AG04450 (cell line): ENCODE measurements at regions not wholly inside any gene's neighbourhood (a gene's known extent, or its start where the extent isn't known, plus 50 kb on each side); places are given as distances from the start of the nearest gene placed in this dataset.

Experiments used
- CTCF ChIA-PET: fragments of 300-600, 350-600 bp; formaldehyde crosslinking; extraction: SDS; loops from one replicate; lab custom pipeline; 2022; ENCODE audit warnings: antibody characterized with exemption, inconsistent platforms; lab: Charles Lee
- POLR2A ChIA-PET: fragments of 350-600 bp; formaldehyde crosslinking; extraction: SDS; loops from one replicate; lab custom pipeline; 2021; ENCODE audit warnings: antibody characterized with exemption, inconsistent platforms; lab: Yijun Ruan, JAX
- DNase-seq: peaks from one replicate; pipeline ENCODE4 v3.0.0-alpha.2; 2011; ENCODE audit warnings: low read depth, low spot score
- H3K27ac ChIP-seq: one replicate; pipeline ENCODE4 v1.5.1; 2012; ENCODE audit warnings: low read depth, low read length, control low read depth
- H3K27me3 ChIP-seq: one replicate; pipeline ENCODE4 v1.6.0; 2012; ENCODE audit warnings: low read length; ENCODE audit not compliant: control insufficient read depth, insufficient read depth
- H3K4me3 ChIP-seq: 2 replicates; pipeline ENCODE4 v1.5.1; 2011; ENCODE audit warnings: mild to moderate bottlenecking, low read depth, low read length, control low read depth
- H3K9me3 ChIP-seq: 2 replicates; pipeline ENCODE4 v1.5.1; 2012; ENCODE audit warnings: low read length; ENCODE audit not compliant: control insufficient read depth, insufficient read depth
- CTCF ChIP-seq: IDR thresholded peaks from 2 replicates; pipeline ENCODE4 v1.5.1; 2011; ENCODE audit warnings: low read depth, low read length, control low read depth, inconsistent platforms

DNA sequence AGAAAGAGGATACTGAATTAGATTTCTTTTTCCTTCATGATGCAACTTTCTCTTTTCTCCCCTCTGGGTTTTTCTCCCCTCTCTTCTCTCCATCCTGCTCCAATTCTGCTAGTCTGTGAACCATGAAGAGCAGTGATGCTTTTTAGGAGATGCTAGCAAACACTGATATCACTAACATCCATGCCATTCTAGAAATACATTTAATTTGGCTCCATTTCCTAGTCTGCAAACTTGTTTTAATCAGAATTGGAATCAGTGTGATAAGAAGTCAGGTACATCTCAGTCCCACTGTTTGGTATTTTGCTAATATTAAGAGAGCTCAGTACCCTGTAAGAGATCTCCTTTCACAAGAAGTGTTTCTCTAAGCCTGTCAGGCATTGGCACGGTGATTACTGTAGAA lies 437.1 kb downstream of the RWDD3 start:
- Histone ChIP-seq H3K27ac (no peak overlapping the region), H3K4me3 (no peak overlapping the region), H3K27me3 (no peaks in the 10 kb centered on the region), H3K9me3 (peaks cover 2% of the 10 kb centered on the region; the same call in 1 of the 2 replicates)
- no peak for DNase-seq
- ChIA-PET CTCF (no interaction called here), POLR2A (no interaction called here)
- no peak for TF ChIP-seq CTCF

DNA sequence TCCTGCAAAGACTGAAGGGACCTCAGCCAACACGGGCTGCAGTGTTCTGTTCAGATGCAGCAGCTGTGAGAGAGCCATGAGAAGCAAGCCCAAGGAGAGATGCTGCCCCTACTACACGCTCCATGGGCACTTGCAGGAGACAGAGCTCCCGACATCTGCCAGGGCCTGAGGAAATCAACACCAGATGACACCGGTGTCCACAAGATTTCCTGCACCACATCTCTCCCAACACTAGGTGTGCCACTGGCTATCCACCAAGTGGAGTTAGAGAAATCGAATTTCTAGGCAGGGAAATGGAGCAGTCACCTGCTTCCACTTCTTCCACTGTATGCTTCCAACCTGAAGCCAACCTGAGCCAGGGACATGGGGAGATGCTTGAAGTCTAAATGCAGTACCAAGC lies 445.3 kb downstream of the RWDD3 start:
- POLR2A ChIA-PET, result no interaction called here
- no peak overlapping the region for H3K4me3 ChIP-seq

GRCh38 chr1:95685081-95685480 lies 451.1 kb downstream of the RWDD3 start:
- Histone ChIP-seq H3K27ac (no peak overlapping the region), H3K4me3 (no peak overlapping the region), H3K27me3 (no peaks in the 10 kb centered on the region), H3K9me3 (no peaks in the 10 kb centered on the region)
- ChIA-PET CTCF (no interaction called here), POLR2A (no interaction called here)
- no peak for TF ChIP-seq CTCF
- DNase-seq, result no peak

More for the DNA sequence above, 445.3 kb downstream of the RWDD3 start:
- DNase-seq, result no peak
- CTCF ChIA-PET, result no interaction called here
- H3K27me3 ChIP-seq, result no peaks in the 10 kb centered on the region
- H3K9me3 ChIP-seq, result no peaks in the 10 kb centered on the region
- no peak for TF ChIP-seq CTCF
- H3K27ac ChIP-seq, result no peak overlapping the region

GRCh38 chr1:95686217-95686616 lies 452.2 kb downstream of the RWDD3 start:
- CTCF ChIA-PET, result no interaction called here

More at GRCh38 chr1:95686217-95686616, 452.2 kb downstream of the RWDD3 start:
- no peaks in the 10 kb centered on the region for H3K27me3 ChIP-seq
- no peak for DNase-seq
- no peak for TF ChIP-seq CTCF
- H3K4me3 ChIP-seq, result no peak overlapping the region
- H3K27ac ChIP-seq, result no peak overlapping the region
- H3K9me3 ChIP-seq, result no peaks in the 10 kb centered on the region
- POLR2A ChIA-PET, result no interaction called here
